GM12872 (cell line): ENCODE measurements at regions not wholly inside any gene's neighbourhood (a gene's known extent, or its start where the extent isn't known, plus 50 kb on each side); places are given as distances from the start of the nearest gene placed in this dataset.

ENCODE experiments used
- TF ChIP-seq, protein P1 (sequence below): IDR thresholded peaks from 3 replicates; pipeline ENCODE4 v1.5.1; 2011; ENCODE audit warnings: low read depth, mild to moderate bottlenecking, low read length, moderate library complexity; ENCODE audit not compliant: insufficient read depth

DNA sequence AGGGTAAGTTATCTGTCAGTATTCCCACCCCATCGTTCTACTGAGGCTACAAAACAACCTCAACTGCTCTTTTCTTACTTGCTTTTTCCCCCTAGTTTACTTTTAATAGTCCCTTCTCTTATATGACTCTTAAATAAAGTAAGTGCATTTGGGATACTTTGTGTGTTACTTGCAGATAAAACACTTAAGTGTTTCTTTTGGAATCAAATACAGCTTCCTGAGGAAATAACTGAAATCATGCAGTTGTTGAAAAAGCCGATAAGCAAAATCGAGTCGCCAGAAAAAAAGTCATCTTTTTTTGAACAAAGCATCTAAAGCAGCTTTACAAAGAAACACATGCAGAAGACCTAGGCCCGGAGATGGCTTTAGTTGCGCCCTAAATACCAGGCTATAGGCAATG is 53.5 kb upstream of the EPB41L4A start:
- TF ChIP-seq, protein P1, sequence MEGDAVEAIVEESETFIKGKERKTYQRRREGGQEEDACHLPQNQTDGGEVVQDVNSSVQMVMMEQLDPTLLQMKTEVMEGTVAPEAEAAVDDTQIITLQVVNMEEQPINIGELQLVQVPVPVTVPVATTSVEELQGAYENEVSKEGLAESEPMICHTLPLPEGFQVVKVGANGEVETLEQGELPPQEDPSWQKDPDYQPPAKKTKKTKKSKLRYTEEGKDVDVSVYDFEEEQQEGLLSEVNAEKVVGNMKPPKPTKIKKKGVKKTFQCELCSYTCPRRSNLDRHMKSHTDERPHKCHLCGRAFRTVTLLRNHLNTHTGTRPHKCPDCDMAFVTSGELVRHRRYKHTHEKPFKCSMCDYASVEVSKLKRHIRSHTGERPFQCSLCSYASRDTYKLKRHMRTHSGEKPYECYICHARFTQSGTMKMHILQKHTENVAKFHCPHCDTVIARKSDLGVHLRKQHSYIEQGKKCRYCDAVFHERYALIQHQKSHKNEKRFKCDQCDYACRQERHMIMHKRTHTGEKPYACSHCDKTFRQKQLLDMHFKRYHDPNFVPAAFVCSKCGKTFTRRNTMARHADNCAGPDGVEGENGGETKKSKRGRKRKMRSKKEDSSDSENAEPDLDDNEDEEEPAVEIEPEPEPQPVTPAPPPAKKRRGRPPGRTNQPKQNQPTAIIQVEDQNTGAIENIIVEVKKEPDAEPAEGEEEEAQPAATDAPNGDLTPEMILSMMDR, result no peak

DNA sequence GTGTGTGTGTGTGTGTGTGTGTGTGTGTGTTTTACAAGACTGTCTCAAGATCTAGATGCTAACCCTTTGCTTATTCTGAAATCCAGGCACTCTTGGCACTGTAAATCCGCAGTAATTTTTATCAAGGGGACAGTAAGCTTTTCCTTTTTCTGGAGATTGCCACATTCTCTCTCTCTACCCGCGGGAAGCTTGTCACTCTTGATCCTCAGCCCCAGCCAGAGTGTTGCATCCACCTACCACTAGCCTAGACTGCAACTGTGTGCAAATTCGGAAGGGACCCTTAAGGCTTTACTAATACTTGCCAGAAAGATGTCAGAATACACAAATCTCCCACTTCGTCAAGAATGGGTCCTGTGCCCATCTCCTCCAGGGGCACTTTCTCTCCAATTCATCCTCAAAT is 54.9 kb upstream of the EPB41L4A start:
- TF ChIP-seq, protein P1, result no peak

DNA sequence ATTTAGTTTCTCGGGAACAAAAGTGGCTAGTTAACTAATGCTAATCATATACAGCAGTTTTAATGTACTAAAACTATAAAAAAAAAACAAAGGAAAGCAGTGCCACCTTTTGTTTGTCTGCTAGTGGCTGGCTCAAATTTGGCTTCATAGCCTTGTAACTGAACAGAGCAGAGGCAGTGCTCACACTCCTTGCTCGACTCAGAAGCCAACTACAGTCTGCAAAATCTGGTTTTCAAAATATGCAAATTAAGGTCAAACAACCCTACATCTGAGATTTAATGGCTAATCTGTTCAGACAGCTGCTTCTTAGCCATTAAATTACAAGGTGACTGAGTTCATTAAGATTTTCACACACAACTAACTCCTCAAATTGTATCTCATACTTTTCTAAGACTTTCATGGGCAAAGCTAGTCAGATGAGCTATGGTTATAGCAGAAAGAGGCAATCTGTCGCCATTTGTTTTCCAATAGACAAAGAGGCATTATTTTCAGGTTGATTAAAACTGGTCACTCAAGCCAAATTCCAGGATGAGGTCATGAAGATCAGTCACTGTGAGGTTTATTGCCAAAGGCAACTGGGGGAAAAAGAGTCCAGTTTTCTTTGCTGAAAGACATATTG is 56.8 kb upstream of the EPB41L4A start:
- TF ChIP-seq, protein P1, result no peak

DNA sequence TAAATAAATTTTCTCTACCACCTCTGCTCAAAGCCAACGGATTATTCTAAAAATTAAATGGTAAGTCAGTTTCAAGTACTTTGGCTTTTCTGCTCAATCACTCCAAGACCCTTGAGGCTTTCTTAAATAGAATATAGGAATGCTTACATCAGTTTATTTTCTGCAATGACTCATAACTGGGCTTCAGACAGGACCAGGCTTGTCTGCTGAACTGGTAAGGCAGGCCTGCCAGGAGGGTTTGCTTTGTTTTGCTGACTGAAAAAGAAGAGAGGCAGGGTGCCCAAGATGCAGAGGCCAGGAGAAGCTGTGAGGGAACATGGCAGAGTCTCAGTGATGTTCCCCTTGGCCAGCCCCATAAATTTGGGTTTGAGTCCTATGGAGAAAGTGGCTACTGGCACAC is 60.3 kb upstream of the EPB41L4A start:
- TF ChIP-seq, protein P1, result no peak

DNA sequence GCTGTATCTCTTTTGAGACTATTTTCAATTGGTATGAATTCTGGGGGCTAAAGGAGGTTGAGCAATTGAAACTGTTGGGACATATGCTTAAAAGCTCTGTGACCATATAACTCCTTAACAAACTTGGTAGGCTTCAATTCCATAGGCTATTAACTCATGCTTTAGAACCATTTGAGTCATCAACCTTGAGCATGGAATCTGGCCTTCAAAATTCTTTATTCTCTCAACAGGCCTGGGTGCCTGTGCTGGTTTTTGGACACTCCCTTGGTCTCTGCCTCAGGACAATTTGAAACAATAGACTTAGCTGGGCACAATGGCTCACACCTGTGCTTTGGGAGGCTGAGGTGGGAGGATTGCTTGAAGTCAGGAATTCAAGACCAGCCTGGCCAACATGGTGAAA is 61.4 kb upstream of the EPB41L4A start:
- TF ChIP-seq, protein P1, result no peak

DNA sequence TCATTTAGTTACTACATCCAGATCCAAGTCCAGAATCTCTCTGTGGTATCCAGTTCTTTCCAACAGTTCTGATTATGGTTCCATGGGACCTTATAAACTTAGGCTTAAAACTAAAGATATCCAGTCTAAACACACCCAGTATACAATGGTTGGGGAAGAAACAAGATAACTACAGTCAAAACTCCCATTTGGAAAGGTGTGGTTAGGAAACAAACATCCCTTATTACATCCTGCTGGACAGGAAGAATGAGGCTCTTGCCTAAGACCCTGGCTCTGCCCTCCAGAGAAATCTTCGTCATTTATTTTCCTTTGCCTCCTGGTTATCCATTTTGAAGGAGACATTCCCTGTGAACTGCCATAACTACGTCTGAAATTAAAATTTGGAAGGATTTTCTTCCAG is 64.6 kb upstream of the EPB41L4A start:
- TF ChIP-seq, protein P1, result no peak

DNA sequence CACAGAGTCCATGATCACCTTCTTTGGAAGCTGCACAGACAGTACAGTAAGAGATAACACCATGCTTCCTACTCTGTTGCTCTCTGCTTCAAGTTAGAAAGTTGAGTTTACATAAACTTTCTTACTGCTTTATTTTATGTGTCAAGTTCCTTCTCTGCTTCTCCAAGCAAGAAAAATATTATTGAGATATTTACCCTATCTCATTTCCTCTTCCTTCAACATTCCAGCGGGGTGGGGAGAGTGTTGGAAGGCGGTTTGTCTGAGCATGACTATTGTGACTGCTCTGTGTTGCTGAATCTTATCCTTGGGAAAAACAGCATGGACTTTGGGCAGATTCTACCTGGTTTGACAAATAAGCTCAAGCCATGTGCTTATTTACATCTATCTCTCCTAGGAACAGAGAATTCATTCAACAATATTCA is 66.9 kb upstream of the EPB41L4A start:
- TF ChIP-seq, protein P1, result no peak
